ENCODE measurements at regions not wholly inside any gene's neighbourhood (a gene's known extent, or its start where the extent isn't known, plus 50 kb on each side); places are given as distances from the start of the nearest gene placed in this dataset.

DNA sequence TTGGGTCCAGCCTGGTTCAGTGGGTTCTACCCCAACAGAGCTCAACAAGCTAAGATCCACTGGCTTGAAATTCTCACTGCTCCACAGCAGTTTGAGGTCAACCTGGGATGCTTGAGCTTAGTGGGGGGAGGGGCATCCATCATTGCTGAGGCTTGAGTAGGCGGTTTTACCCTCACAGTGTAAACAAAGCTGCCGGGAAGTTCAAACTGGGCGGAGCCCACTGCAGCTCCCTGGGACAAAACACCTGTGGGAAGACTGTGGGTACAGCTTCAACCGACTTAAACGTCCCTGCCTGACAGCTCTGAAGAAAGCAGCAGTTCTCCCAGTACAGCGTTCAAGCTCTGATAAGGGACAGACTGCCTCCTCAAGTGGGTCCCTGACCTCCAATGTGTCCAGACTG is 1161.9 kb downstream of the UQCRFS1 start:
- H3K36me3 ChIP-seq (ENCODE audit: control insufficient read depth, insufficient read depth, low read length), result no peaks in the 10 kb centered on the region
- H3K4me3 ChIP-seq (ENCODE audit: low read depth, low read length), result no peak overlapping the region
- DNase-seq (ENCODE audit: low read depth), result no peak
- FAIRE-seq, result no peak
- TF ChIP-seq, protein P1, sequence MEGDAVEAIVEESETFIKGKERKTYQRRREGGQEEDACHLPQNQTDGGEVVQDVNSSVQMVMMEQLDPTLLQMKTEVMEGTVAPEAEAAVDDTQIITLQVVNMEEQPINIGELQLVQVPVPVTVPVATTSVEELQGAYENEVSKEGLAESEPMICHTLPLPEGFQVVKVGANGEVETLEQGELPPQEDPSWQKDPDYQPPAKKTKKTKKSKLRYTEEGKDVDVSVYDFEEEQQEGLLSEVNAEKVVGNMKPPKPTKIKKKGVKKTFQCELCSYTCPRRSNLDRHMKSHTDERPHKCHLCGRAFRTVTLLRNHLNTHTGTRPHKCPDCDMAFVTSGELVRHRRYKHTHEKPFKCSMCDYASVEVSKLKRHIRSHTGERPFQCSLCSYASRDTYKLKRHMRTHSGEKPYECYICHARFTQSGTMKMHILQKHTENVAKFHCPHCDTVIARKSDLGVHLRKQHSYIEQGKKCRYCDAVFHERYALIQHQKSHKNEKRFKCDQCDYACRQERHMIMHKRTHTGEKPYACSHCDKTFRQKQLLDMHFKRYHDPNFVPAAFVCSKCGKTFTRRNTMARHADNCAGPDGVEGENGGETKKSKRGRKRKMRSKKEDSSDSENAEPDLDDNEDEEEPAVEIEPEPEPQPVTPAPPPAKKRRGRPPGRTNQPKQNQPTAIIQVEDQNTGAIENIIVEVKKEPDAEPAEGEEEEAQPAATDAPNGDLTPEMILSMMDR (IDR thresholded peaks at IDR 0.05; ENCODE audit: insufficient read depth, low read length, severe bottlenecking), result no peak
- H3K27me3 ChIP-seq (ENCODE audit: control insufficient read depth, insufficient read depth, low read length), result no peaks in the 10 kb centered on the region

DNA sequence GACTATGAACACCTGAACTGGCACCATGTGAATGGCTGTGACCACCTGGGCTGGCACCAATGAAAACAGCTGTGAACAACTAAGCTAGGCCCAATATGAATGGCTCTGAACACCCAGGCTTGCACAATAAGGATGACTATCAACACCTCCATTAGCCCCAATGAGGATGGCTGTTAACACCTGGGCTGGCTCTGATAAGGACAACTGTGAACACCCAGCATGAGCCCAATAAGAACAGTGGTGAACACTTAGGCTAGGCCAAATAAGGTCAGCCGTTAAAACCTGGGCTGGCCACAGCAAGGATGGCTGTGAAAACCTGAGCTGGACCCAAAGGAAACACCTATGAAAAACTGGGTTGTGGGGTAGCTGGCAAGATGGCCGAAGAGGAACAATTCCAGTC is 1163.1 kb downstream of the UQCRFS1 start:
- TF ChIP-seq, protein P1 (IDR thresholded peaks at IDR 0.05; ENCODE audit: insufficient read depth, low read length, severe bottlenecking), result no peak
- Histone ChIP-seq H3K36me3 (ENCODE audit: control insufficient read depth, insufficient read depth, low read length) (no peaks in the 10 kb centered on the region), H3K27me3 (ENCODE audit: control insufficient read depth, insufficient read depth, low read length) (no peaks in the 10 kb centered on the region), H3K4me3 (ENCODE audit: low read depth, low read length) (no peak overlapping the region)
- FAIRE-seq, result no peak
- DNase-seq (ENCODE audit: low read depth), result no peak

DNA sequence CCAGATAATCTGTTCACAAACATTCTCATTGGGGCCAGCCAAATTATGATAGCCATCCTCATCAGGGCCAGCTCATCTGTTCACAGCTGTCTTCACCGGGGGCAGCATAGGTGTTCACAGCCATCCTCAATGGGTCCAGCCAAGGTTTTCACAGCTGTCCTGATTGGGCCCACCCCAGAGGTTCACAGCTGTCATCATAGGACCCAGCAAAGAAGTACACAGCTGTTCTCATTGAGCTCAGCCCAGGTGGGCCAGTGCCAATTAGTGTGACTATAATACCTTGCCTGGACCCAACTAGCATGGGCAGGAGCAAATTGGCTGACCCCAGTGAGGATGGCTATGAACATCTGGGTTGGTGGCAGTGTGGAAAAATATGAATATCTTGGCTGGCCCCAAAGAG is 1166.0 kb downstream of the UQCRFS1 start:
- H3K4me3 ChIP-seq (ENCODE audit: low read depth, low read length), result no peak overlapping the region
- no peaks in the 10 kb centered on the region for H3K27me3 ChIP-seq (ENCODE audit: control insufficient read depth, insufficient read depth, low read length)
- TF ChIP-seq, protein P1 (IDR thresholded peaks at IDR 0.05; ENCODE audit: insufficient read depth, low read length, severe bottlenecking), result no peak
- DNase-seq (ENCODE audit: low read depth) (no peak), FAIRE-seq (no peak)
- no peaks in the 10 kb centered on the region for H3K36me3 ChIP-seq (ENCODE audit: control insufficient read depth, insufficient read depth, low read length)

DNA sequence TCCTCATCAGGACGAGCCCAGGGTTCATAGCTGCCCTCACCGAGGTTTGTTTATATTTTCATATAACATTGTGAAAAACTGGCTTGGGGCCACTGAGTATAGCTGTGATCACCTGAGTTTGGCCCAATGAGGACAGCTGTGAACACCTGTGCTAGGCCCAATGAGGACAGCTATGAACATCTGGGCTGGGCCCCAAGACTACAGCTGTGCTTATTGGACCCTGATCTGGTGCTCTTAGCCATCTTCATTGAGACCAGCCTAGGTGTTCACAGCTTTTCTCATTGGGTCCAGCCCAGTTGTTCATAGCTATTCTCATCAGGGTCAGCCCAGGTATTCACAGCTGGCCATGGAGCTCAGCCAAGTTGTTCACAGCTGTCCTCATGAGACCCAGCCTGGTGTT is 1167.3 kb downstream of the UQCRFS1 start:
- Histone ChIP-seq H3K36me3 (ENCODE audit: control insufficient read depth, insufficient read depth, low read length) (no peaks in the 10 kb centered on the region), H3K27me3 (ENCODE audit: control insufficient read depth, insufficient read depth, low read length) (no peaks in the 10 kb centered on the region), H3K4me3 (ENCODE audit: low read depth, low read length) (no peak overlapping the region)
- DNase-seq (ENCODE audit: low read depth), result no peak
- no peak for FAIRE-seq
- TF ChIP-seq, protein P1 (IDR thresholded peaks at IDR 0.05; ENCODE audit: insufficient read depth, low read length, severe bottlenecking), result no peak

DNA sequence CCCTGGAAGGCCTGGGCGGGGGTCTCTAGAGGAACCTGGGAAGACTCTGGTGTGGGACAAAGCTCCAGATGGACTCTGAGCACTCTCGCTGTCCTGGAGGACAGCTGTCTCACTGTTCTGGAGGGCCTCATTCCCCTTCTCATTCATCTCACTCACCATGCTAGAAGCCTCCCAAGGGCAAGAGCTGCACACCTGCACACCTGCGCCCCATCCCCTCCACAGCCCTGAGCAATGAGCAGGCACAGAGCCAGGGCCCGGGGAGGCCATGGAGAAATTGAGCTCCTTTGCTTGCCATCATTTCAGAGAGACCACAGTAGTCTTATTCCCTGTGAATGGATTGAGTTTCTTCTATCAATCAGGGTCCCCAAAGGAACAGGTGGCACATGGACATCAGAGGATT is 1168.5 kb downstream of the UQCRFS1 start:
- FAIRE-seq (no peak), DNase-seq (ENCODE audit: low read depth) (no peak)
- Histone ChIP-seq H3K27me3 (ENCODE audit: control insufficient read depth, insufficient read depth, low read length) (no peaks in the 10 kb centered on the region), H3K36me3 (ENCODE audit: control insufficient read depth, insufficient read depth, low read length) (no peaks in the 10 kb centered on the region), H3K4me3 (ENCODE audit: low read depth, low read length) (no peak overlapping the region)
- TF ChIP-seq, protein P1 (IDR thresholded peaks at IDR 0.05; ENCODE audit: insufficient read depth, low read length, severe bottlenecking), result no peak

DNA sequence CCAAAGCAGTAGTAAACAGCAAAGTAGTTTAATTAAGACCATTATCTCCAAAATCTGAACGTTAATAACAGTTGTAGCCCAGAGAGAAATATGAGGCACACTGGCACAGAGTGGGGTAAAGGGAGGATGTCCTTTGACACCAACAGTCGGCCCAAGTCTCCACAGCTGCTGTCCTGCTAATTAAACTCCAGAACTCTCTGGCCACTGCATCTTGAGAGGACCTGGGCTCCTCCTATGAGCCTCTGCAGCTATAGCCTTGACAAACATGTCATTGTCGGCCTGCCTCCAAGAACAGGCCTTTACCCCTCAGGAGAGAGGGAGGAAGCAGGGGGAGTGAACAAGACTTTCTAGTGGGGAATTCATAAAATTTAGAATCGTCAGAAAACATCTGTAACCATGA is 1170.4 kb downstream of the UQCRFS1 start:
- DNase-seq (ENCODE audit: low read depth), result no peak
- no peak for FAIRE-seq
- Histone ChIP-seq H3K27me3 (ENCODE audit: control insufficient read depth, insufficient read depth, low read length) (no peaks in the 10 kb centered on the region), H3K4me3 (ENCODE audit: low read depth, low read length) (no peak overlapping the region), H3K36me3 (ENCODE audit: control insufficient read depth, insufficient read depth, low read length) (no peaks in the 10 kb centered on the region)
- TF ChIP-seq, protein P1 (IDR thresholded peaks at IDR 0.05; ENCODE audit: insufficient read depth, low read length, severe bottlenecking), result no peak

Data from bronchial epithelial cell (primary cell).